Activated naive CD8-positive, alpha-beta T cell treated with anti-CD3 and anti-CD28 coated beads, Interleukin-2, amount 50 U/mL, for 16 hours (primary cell): ENCODE measurements at regions not wholly inside any gene's neighbourhood (a gene's known extent, or its start where the extent isn't known, plus 50 kb on each side); places are given as distances from the start of the nearest gene placed in this dataset.

Source experiments
- DNase-seq: peaks from one replicate; pipeline ENCODE4 v3.0.0-alpha.2; 2020; ENCODE audit warnings: low read depth, low spot score

DNA sequence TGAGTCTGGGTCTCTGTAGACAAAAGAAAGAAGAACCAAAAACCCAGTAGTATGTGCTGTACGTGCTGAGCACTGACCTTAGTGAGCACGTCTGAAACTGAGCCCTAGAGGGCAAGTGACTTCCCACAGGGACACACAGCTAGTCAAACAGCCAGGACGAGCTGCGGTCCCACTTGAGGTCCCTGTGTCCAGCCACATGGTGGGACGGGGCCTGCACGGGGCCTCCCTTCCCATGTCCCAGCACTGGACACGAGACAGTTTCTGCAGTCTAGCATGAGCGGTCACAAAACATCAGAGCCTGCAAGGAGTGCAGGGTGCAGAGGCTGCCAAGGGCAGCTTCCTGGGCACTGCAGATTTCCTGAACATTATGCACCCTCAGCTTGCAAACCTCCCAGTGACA is 121.6 kb downstream of the NCOR2 start:
- DNase-seq: no peak

DNA sequence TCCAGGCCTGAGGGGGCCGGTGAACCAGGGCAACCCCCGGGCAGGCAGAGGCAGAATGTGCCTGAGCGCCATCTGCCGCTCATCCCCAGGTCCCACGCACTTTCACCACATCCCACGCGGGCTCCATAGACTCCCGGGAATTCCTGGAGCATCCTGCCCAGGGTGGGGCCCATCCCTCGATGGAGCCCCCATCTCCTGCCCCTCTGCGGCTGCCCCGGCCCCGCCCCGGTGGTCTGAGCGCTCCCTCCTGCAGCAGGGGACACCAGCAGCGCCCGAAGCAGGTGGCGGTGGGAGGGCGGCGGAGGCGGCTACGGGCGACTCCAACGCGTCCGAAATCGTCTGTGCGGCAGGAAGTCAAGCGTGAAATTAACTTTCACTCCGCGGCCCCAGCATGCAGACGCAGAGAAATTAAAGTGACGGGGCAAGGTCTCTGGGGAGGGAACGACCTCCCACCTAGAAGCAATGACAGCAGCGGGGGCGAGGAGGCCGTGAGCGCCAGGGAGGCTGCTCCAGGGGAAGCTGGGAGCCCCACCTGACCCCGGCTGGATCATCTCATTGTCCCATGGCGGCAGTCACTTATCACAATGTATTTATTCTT is 122.2 kb downstream of the NCOR2 start:
- DNase-seq: no peak

DNA sequence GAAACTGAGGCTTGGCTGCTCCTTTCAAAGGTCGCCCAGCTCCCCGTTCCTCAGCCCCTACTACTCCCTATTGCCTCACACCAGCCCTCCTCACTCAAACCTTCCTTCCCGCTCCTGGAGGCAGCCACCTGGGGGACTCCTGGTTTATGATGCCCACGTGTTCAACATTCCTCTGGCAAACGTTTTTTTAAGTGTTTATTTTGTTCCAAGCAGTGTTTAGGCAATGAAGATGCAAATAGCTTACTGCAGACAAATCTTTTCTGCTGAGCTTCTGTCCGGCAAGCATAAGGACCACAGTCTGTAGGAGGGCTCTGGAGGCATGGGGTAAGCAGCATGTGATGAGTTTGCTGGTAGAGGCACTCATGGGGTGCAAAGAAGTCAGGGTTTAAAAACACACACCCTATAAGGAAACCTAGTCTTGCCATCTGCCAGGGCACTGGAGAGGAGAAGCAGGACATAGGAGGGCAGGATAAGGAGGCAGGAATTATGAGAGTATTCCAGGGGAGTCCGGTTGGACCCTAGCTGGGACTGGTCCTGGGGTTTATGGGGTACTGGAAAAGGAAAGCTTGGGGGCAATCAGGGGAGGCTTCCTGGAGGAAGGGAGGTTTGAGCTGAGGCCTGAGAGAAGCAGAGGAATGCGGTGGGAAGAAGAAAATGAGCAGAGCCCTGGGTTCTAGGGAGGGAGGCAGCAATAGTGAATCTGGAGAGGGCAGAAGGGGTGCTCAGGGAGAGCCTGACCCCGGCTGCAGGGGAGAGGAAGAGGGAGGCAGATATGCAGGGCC is 123.3 kb downstream of the NCOR2 start:
- no peak for DNase-seq

DNA sequence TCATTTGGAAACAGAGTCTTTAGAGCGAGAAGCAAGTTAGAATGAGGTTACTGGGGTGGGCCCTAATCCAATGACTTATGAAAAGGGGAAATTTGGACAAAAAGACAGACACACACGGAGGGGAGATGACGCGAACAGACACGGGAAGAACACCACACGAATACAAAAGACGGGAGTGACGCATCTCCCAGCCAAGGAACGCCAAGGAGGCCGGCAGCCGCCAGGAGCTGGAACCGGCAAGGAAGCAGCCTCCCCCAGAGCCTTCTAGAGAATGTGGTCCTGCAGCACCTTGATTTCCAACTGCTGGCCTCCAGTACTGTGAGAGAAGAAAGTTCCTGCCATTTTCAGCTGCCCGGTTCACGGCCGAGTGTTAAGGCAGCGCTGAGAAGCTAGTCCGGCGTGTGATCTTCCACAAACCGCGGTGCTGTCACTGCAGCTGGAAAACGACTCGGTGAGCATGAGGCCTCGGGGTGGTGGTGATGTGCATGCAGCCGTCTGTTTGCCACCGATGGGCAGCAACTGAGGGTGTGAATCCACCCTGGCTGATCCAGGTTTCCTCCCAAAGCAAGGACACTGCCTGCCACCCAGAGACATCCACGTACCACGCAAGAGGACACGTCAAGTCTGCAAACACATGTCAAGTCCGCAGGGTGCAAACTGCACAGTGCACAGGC is 124.5 kb downstream of the NCOR2 start:
- no peak for DNase-seq

- DNase-seq: no peak
Measured at GRCh38 chr12:124442281-124442680, 125.1 kb downstream of the NCOR2 start.

GRCh38 chr12:124441443-124442194 is 125.8 kb downstream of the NCOR2 start:
- no peak for DNase-seq

DNA sequence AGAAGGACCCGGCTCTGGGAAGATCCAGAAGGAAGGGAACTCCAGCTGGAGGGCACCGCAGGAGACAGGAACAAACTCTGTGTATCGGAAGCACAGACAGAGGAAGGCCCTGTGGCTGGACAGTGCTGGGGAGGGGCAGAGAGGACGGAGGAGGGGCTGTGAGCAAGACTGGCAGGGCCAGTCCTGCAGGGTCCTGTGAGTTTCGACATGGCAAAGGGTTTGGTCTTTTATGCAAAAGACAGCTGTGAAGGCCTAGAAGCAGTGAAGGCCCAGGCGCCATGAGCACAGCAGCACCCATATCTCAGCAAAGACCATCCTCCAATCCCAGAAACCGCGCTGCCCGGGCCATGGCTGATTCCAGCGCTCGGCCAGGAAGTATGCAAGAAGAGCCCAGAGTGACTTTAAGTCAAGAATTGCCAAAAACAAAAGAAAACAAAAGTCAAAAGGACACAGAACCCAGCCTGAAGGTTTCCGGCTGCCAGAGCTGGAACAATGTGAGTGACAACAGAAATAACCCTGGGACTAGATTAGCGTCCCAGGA is 126.5 kb downstream of the NCOR2 start:
- no peak for DNase-seq

GRCh38 chr12:124440031-124440626 is 127.3 kb downstream of the NCOR2 start:
- DNase-seq: no peak

GRCh38 chr12:124438437-124439056 is 128.9 kb downstream of the NCOR2 start:
- DNase-seq: no peak

DNA sequence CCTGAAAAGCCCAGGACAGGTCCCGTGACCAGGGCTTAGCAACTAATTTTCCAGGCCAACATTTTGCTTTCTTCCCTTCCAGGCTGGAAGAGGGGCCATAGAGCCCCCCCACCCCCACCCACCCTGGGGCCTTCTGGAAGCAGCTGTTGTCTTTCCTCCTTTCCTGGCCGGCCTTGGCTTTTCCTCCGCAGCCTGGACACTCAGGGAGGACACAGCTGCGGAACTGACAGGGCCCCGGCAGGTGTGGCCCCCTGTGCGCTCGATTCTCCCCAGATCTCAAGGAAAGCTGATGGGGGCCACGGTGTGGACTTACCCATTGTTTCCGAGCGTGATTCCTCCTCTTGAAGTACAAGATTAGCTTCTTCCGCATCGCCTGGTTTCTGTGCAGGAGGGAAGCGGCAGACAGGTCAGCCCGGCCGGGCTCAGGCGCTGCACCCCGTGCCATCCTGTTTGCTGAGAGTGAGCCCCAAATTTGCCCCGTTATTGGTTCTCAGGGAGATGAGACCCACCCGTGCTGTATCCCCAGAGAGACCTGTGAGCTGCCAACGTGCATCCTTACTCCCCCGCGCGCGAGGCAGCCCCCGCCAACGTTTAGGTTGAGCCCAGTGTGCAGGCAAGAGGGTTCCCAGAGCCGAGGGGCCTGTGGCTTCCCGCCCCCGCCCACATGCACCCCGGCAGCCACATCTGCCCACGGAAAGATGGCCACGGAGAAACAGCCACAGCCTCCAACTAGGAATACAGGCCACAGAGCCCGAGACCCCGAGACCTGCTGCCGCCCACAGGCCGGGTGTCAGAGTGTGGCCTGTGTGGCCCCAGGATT is 129.6 kb downstream of the NCOR2 start:
- no peak for DNase-seq

GRCh38 chr12:124437121-124437520 is 130.3 kb downstream of the NCOR2 start:
- no peak for DNase-seq

DNA sequence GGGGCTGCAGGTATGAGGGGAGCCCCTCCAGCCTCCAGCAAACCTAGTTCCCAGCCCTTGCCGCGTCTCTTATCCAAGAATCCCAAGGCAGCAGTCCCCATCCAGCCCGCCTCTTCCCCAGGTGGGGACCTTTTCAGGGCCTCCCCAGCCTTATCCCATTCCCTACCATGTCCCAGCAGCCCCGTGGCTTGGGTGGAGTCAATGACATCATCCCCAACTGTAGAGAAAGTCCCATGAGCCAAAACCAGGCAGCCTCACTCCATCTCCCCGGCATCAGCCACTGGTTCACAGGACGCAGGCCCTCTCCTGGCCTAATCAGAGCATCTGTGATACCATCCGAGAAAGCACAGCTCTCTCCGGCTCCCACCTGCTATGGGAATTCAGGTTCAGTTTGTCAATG is 131.0 kb downstream of the NCOR2 start:
- DNase-seq: no peak

DNA sequence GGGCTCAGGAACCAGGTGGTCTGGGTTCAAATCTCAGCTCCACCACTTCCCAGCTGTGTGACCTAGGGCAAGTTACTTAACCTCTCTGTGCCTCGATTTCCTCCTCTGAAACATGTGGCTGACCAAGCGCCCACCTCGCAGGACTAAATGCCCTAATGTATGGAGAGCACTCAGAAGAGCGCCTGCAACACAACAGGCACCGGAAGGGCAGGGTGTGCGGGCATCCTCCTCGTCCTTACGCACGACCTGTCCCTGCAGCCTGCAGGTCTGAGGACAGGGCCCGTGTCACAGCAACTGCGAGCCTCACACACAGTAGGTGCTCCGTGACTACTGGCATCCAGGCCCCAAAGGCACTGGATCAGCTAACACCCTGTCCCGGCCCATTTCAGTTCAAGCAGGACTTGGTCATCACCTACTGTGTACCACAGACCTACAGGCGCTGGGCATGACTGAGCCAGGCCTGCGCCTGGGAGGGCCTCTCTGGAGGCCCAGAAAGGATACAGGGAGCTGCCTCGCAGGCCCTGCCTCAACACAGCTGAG is 131.5 kb downstream of the NCOR2 start:
- no peak for DNase-seq

DNA sequence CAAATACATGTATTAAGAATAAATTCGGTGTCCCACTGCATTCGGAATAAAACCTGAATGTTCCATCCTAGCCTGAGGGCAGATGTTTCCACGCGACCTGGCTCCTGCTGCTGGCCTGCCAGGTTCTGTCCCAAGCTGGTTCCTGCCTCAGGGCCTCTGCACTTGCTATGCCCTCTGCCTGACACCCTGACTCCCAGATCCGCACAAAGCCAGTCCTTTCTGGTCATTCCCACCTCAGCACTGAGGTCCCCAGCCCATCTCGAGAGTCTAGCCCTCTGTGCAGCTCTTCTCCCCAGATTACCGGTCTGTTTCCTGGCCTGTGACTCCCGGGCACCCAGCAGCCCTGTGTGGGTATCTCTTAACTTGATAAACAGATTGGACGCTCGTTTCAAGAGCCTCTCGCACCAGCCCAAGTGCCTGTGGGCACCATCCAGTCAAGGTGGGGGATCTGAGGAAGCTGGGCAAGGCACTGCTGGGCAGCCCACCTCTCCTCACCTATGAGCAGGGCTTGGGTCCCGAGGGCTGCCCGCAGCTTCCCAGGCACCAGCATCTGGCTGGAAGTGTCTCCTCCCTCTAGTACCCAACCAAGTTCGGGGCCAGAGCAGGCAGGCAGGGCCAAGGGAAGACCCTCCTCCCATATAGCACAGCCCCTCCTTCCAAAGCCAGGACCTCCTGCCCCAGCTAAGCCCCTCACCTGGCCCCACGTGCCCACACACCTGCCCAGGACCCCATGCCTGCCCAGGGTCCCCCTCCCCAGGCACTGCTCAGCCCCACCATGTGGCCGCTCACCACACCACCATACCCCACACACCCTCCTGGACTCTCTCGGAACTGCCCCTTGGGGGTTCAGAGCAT is 132.2 kb downstream of the NCOR2 start:
- DNase-seq: no peak

DNA sequence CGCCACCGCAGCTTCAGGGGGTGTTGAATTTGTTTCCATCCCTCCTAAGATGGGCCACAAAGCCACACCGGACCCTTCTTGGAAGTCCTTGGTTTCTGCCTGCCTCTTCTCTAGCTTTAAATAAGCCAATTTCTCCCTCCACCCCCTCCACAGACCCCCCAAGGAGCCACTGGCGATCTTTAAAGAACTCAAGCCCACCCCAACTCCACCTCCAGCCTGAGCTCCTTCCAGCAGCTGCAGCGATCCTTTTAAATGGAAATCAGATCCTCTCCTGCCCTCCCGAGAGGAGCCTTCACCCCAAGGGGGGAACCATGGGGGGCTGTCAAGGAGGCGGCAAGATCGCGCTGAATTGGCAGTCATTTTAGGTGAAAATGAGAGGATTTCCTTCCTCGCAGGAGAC is 133.1 kb downstream of the NCOR2 start:
- no peak for DNase-seq

- no peak for DNase-seq
Measured at GRCh38 chr12:124433879-124434278, 133.5 kb downstream of the NCOR2 start.

- no peak for DNase-seq
Measured at GRCh38 chr12:124433147-124433874, 134.1 kb downstream of the NCOR2 start.

DNA sequence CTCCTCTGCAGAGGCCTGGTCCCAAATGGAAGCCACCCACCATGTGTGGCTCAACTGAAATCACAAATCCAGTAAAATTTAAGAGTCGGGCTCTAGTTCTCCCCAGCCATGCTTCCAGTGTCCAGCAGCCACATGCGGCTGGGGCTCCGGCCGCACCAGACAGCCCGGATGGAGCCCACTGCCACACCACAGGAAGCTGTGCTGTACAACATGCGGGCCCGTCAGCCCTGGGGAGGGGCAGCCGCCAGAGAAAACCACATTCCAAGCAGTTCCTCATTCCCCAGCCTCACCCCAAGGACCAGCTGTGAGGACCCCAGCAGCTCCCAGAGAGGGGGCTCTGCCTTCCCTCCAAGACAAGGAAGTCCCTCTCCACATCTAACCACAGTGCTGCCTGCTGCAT is 135.0 kb downstream of the NCOR2 start:
- DNase-seq: no peak
